Vagina (tissue), 2 donors: ENCODE measurements at regions not wholly inside any gene's neighbourhood (a gene's known extent, or its start where the extent isn't known, plus 50 kb on each side); places are given as distances from the start of the nearest gene placed in this dataset.

ENCODE experiments used
- POLR2A ChIP-seq, 2 donors: fragments of 450-650 bp; IDR thresholded peaks; one replicate each; pipeline ENCODE4 v1.6.1; 2017; ENCODE audit warnings: antibody characterized with exemption in 2 of 2, mild to moderate bottlenecking in 2 of 2, moderate library complexity in 2 of 2
- POLR2AphosphoS5 ChIP-seq, 2 donors: sonication (generic); formaldehyde crosslinking; IDR thresholded peaks; one replicate each; pipeline ENCODE4 v1.9.0; 2017; ENCODE audit warnings: antibody characterized with exemption in 2 of 2, mild to moderate bottlenecking in 2 of 2, low read depth in 1 of 2; ENCODE audit not compliant: insufficient read depth in 1 of 2
- TF ChIP-seq, protein P1 (sequence below), 3 experiments: fragments of 450-650 bp in 2 of 3; fragments of 200-600 bp in 1 of 3; sonication (generic) in 1 of 3; IDR thresholded peaks; one replicate each; pipeline ENCODE4 v1.5.1; 2017 to 2019; ENCODE audit warnings: antibody characterized with exemption in 3 of 3, mild to moderate bottlenecking in 2 of 3, moderate library complexity in 2 of 3

- TF ChIP-seq POLR2A (IDR thresholded peaks at IDR 0.05) (no peak), POLR2AphosphoS5 (IDR thresholded peaks at IDR 0.05; ENCODE audit: insufficient read depth in 1 of 2, low read depth in 1 of 2) (no peak)
- TF ChIP-seq, protein P1, sequence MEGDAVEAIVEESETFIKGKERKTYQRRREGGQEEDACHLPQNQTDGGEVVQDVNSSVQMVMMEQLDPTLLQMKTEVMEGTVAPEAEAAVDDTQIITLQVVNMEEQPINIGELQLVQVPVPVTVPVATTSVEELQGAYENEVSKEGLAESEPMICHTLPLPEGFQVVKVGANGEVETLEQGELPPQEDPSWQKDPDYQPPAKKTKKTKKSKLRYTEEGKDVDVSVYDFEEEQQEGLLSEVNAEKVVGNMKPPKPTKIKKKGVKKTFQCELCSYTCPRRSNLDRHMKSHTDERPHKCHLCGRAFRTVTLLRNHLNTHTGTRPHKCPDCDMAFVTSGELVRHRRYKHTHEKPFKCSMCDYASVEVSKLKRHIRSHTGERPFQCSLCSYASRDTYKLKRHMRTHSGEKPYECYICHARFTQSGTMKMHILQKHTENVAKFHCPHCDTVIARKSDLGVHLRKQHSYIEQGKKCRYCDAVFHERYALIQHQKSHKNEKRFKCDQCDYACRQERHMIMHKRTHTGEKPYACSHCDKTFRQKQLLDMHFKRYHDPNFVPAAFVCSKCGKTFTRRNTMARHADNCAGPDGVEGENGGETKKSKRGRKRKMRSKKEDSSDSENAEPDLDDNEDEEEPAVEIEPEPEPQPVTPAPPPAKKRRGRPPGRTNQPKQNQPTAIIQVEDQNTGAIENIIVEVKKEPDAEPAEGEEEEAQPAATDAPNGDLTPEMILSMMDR (IDR thresholded peaks at IDR 0.05), result no peak
Measured at GRCh38 chr2:82481207-82481606, 1977.9 kb downstream of the SUCLG1 start.
